ENCODE measurements at regions not wholly inside any gene's neighbourhood (a gene's known extent, or its start where the extent isn't known, plus 50 kb on each side); places are given as distances from the start of the nearest gene placed in this dataset.

DNA sequence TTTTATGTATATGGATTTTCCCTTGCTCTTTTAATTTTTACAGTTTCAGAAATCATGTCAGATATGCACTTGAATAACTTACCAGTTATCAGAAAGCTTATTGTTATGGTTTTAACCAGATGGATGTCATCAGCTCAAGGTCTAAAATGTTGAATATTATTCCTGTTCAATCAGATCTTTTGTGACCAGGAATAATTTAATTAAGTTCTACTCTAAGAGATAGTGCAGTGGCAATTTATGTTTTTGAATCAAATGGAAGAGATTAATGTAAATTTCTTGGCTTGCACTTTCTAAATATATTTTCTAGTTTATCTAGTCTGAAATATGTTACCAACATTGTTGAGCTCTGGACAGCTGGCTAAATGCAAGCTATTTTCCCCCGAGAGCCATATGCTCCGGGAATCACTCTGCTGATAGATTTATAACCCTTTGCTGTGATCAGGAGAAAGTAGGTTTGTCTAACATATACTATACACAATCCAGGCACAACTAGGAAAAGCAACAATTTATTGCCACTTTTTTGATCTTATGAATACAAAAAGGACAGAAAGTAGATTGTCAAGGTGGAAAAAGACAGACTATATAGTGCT is 76.8 kb upstream of the CD96 start:
- FAIRE-seq (no peak), DNase-seq (no peak)
- Histone ChIP-seq H3K27me3 (ENCODE audit: control insufficient read depth, insufficient read depth, low read length) (no peaks in the 10 kb centered on the region), H3K27ac (ENCODE audit: low read depth in 2 of 2, low read length in 2 of 2) (no peak overlapping the region), H3K4me3 (ENCODE audit: low read length in 3 of 3) (no peak overlapping the region), H3K9ac (ENCODE audit: low read length in 3 of 3) (no peak overlapping the region), H3K9me3 (ENCODE audit: control insufficient read depth in 2 of 3, insufficient read depth in 1 of 3, low read length in 3 of 3) (no peaks in the 10 kb centered on the region), H3K36me3 (ENCODE audit: control insufficient read depth in 2 of 3, insufficient read depth in 3 of 3, low read length in 3 of 3) (no peaks in the 10 kb centered on the region), H3K4me1 (ENCODE audit: control insufficient read depth in 2 of 3, insufficient read depth in 2 of 3, low read depth in 1 of 3, low read length in 3 of 3) (no peaks in the 10 kb centered on the region)
- TF ChIP-seq CTCF (IDR thresholded peaks at IDR 0.05; ENCODE audit: borderline replicate concordance, extremely low read depth, insufficient read depth): no peak
- intact Hi-C loops (cut with DNase I): no loop called here

GRCh38 chr3:111470032-111470431 is 72.0 kb upstream of the CD96 start:
- no peak for TF ChIP-seq CTCF (IDR thresholded peaks at IDR 0.05; ENCODE audit: borderline replicate concordance, extremely low read depth, insufficient read depth)
- FAIRE-seq (no peak), DNase-seq (no peak)
- intact Hi-C loops (cut with DNase I): no loop called here
- Histone ChIP-seq H3K9me3 (ENCODE audit: control insufficient read depth in 2 of 3, insufficient read depth in 1 of 3, low read length in 3 of 3) (no peaks in the 10 kb centered on the region), H3K4me3 (ENCODE audit: low read length in 3 of 3) (no peak overlapping the region), H3K36me3 (ENCODE audit: control insufficient read depth in 2 of 3, insufficient read depth in 3 of 3, low read length in 3 of 3) (no peaks in the 10 kb centered on the region), H3K27me3 (ENCODE audit: control insufficient read depth, insufficient read depth, low read length) (no peaks in the 10 kb centered on the region), H3K9ac (ENCODE audit: low read length in 3 of 3) (no peak overlapping the region), H3K27ac (ENCODE audit: low read depth in 2 of 2, low read length in 2 of 2) (no peak overlapping the region), H3K4me1 (ENCODE audit: control insufficient read depth in 2 of 3, insufficient read depth in 2 of 3, low read depth in 1 of 3, low read length in 3 of 3) (no peaks in the 10 kb centered on the region)

- Histone ChIP-seq H3K4me1 (ENCODE audit: control insufficient read depth in 2 of 3, insufficient read depth in 2 of 3, low read depth in 1 of 3, low read length in 3 of 3) (no peaks in the 10 kb centered on the region), H3K9ac (ENCODE audit: low read length in 3 of 3) (no peak overlapping the region), H3K9me3 (ENCODE audit: control insufficient read depth in 2 of 3, insufficient read depth in 1 of 3, low read length in 3 of 3) (no peaks in the 10 kb centered on the region), H3K27ac (ENCODE audit: low read depth in 2 of 2, low read length in 2 of 2) (no peak overlapping the region), H3K36me3 (ENCODE audit: control insufficient read depth in 2 of 3, insufficient read depth in 3 of 3, low read length in 3 of 3) (no peaks in the 10 kb centered on the region), H3K4me3 (ENCODE audit: low read length in 3 of 3) (no peak overlapping the region), H3K27me3 (ENCODE audit: control insufficient read depth, insufficient read depth, low read length) (no peaks in the 10 kb centered on the region)
- intact Hi-C loops (cut with DNase I): no loop called here
- FAIRE-seq: no peak
- DNase-seq: no peak
- TF ChIP-seq CTCF (IDR thresholded peaks at IDR 0.05; ENCODE audit: borderline replicate concordance, extremely low read depth, insufficient read depth): no peak
These were observed 70.2 kb upstream of the CD96 start for GRCh38 chr3:111471831-111472230.

GRCh38 chr3:111472556-111472955 is 69.4 kb upstream of the CD96 start:
- H3K9ac ChIP-seq (ENCODE audit: low read length in 3 of 3): no peak overlapping the region
- H3K27ac ChIP-seq (ENCODE audit: low read depth in 2 of 2, low read length in 2 of 2): no peak overlapping the region
- H3K4me3 ChIP-seq (ENCODE audit: low read length in 3 of 3): no peak overlapping the region
- no peaks in the 10 kb centered on the region for H3K36me3 ChIP-seq (ENCODE audit: control insufficient read depth in 2 of 3, insufficient read depth in 3 of 3, low read length in 3 of 3)
- H3K9me3 ChIP-seq (ENCODE audit: control insufficient read depth in 2 of 3, insufficient read depth in 1 of 3, low read length in 3 of 3): no peaks in the 10 kb centered on the region
- no peaks in the 10 kb centered on the region for H3K27me3 ChIP-seq (ENCODE audit: control insufficient read depth, insufficient read depth, low read length)
- peak in 1 of 5 donors; percentile 13 for DNase-seq
- no peaks in the 10 kb centered on the region for H3K4me1 ChIP-seq (ENCODE audit: control insufficient read depth in 2 of 3, insufficient read depth in 2 of 3, low read depth in 1 of 3, low read length in 3 of 3)
- FAIRE-seq: no peak
- TF ChIP-seq CTCF (IDR thresholded peaks at IDR 0.05; ENCODE audit: borderline replicate concordance, extremely low read depth, insufficient read depth): no peak
- intact Hi-C loops (cut with DNase I): no loop called here

Data from kidney (tissue), 13 donors.